DMS53 (cell line): ENCODE measurements at regions not wholly inside any gene's neighbourhood (a gene's known extent, or its start where the extent isn't known, plus 50 kb on each side); places are given as distances from the start of the nearest gene placed in this dataset.
A peak's percentile ranks its signal among the peaks of the same experiment; 100 is the strongest.
"Not testable (repeated sequence)": the region's sequence is repeated elsewhere in the genome, so short reads cannot be mapped to it uniquely, and the experiment has no call there.

Experiments used
- DNase-seq: peaks from one replicate; lab custom pipeline; 2025; lab: John Stamatoyannopoulos, UW

DNA sequence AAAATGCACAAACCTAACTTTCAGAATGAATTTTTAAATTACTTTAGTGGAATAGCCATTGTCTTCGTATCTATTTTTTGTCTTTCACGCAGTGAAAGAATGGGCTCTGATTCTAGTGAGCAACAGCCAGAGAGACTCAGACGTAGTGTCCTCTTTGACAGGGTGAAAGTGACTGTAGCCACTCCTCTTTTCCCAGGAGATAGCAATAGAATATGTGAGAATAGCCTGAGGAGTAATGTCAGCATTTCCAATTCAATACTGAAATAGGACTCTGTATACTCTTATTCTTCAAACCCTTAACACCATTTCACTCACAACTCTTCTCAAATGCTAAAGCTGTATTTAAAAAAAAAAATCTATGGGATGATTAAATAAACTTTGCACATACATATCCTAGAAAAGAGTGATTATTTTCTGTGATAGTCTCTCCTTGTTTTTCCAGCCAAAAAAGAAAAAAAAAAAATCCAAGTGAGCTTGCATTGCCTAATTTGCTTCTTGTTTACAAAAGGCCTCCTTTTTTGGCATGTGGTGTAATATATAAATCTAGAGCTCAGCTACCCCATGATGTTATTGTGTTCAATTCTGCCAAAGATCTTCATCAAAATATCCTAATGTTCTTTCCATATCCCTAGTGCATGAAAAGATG lies 626.1 kb upstream of the SLITRK6 start:
- no peak for DNase-seq

DNA sequence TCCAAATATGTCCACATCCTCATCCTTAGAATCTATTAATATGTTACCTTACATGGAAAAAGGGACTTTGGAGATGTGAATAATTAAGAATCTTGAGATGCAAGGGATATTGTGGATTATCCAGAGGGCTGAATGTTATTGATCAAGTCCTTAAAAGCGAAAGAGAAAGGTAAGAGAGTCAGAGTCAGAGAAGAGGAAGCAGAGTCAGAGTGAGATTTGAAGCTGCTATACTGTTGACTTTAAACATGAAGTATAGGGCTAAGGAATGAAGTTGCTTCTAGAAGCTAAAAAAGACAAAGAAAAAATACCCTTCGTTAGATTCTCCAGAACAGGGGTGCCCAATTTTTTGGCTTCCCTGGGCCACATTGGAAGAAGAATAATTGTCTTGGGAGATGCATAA lies 627.2 kb upstream of the SLITRK6 start:
- DNase-seq: no peak

DNA sequence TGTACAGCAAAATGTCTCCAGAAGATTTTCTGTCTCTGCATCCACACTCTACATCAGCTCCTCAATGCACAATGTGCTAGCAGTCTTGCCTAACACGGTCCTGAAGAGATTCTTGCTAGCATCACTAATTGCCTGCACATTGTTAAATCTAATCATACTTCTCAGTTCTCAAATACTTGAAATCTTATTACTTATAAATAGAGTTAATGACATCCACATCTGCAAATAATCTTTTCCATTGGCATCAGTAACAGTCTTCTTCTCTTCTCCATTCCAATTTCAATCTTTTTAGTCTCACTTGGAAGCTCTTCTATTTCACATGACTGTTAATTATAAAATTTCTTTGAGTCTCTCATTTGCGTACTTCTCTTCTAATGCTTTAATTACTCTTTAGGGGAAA lies 630.5 kb upstream of the SLITRK6 start:
- DNase-seq: no peak

DNA sequence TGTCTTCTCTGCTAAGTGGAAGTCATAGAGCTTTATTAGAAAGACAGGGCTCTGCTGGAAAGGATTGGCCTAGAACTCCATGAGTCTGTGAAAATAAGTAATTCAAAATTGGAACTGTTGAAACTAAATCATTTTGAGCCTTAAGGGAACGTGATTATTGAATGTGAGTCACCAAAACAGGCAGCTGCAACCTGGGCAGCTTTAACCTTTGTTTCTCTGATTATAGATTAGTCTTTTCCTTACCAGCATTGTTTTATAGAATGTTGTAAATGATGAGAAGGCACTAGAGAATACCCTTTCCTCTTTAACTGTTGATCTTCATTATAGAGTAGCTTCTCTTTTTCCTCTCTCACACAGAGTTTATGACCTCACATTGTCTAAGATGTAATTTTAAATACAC lies 638.8 kb upstream of the SLITRK6 start:
- no peak for DNase-seq

GRCh38 chr13:86445206-86445605 lies 646.0 kb upstream of the SLITRK6 start:
- no peak for DNase-seq

GRCh38 chr13:86445672-86446071 lies 646.5 kb upstream of the SLITRK6 start:
- DNase-seq: no peak

DNA sequence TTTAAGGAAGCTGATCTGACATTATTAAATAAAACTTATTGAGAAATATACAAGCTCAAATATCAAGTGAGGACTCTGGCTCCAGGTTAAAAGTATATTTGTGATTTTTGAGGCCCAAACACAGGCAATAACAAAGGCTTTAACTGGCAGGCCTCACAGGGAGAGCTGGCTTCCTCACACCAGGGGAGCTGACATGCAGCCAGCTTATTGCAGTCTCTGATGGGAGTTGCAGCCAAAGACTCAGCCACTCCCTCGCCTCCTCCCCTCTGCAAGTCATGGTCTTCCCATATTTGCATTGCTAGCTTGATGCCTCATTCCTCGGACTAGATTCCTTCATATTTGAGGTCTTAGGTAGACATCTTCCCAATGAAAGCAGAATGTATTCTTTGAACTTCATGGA lies 647.1 kb upstream of the SLITRK6 start:
- no peak for DNase-seq

DNA sequence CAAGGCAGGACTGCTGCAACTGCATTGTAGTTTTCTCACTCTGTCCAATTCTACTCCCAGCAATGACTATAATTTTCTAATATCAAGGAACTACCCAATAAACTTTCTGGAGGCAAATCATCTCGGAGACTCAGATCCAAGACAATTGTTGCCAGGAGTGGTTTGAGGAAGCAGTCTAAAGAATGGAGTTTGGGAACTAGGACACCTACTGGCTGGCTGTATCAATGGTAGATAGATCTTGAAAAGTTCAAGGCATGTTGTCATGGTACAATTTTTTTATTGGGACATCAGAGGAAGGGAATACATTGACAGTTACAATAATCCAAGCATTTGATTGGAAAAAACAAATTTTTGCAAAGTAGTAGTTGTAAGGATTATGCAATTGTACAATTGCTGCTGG lies 648.3 kb upstream of the SLITRK6 start:
- DNase-seq: no peak

DNA sequence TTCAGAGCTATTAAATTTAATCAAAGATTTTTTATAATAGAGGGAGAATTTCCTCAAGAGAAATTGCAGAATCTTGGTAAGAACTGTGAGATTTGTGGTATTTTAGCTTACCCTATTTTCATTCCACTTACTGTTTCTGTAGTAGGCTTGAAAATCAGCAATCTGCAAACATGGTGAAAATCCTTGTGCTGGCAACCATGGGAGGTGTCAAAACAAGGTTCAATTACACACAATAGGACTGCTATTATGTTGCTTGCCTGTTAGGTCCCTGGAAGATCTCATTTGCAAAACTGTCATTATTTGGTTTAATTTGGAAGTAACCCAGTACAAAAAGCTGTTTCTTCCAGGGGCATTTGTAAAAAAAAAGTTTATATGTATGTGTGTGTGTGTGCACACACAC lies 662.8 kb upstream of the SLITRK6 start:
- DNase-seq: no peak

DNA sequence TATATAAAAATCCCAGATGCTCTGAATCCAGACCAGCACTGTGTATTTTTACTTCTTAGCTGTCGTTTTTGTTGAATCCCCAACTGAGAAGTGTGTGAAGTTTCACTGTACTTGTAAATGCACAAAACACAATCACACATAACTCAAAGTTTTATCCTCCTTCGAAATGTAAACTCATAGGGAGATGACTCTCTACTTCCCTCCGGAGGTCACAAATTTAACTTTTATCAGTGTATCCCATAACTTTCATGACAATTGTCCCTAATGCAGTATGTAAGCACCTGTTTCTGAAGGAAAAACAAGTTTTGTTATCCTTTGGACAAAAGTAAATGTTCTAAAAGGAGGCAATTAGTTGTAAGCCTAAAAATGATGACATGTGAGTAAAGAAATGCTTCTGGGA lies 665.0 kb upstream of the SLITRK6 start:
- peak; percentile 2 for DNase-seq

GRCh38 chr13:86474971-86475370 lies 675.8 kb upstream of the SLITRK6 start:
- no peak for DNase-seq

DNA sequence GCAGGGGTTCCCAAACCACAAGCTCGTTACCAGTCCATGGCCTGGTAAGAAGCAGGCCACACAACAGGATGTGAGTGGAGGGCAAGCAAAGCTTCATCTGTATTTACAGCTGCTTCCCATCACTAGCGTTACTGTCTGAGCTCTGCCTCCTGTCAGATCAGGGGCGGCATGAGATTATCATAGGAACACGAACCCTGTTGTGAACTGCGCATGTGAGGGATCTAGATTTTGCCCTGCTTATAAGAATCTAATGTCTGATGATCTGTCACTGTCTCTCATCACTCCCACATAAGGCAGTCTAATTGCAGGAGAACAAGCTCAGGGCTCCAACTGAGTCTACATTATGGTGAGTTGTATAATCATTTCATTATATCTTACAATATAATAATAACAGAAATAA lies 677.4 kb upstream of the SLITRK6 start:
- DNase-seq: no peak

- no peak for DNase-seq
These were observed 687.4 kb upstream of the SLITRK6 start for GRCh38 chr13:86486582-86486981.

DNA sequence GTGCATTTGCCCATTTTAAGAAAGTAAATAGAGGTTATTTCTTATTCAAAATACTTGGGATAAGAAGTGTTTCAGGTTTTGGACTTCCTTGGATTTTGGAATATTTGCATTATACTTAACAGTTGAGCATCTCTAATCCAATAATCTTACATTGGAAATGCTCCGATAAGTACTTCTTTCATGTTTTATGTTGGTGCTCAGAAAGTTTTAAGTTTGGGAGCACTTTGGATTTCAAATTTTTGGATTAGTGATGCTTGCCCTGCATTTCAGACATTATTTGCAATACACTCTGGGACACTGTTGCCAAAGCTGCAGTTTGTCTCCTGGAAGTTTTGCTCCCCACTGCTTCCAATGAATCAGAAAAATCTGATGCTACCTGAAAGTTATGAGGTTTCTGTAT lies 691.9 kb upstream of the SLITRK6 start:
- no peak for DNase-seq

GRCh38 chr13:86501931-86502330 lies 702.7 kb upstream of the SLITRK6 start:
- not testable (repeated sequence) for DNase-seq

DNA sequence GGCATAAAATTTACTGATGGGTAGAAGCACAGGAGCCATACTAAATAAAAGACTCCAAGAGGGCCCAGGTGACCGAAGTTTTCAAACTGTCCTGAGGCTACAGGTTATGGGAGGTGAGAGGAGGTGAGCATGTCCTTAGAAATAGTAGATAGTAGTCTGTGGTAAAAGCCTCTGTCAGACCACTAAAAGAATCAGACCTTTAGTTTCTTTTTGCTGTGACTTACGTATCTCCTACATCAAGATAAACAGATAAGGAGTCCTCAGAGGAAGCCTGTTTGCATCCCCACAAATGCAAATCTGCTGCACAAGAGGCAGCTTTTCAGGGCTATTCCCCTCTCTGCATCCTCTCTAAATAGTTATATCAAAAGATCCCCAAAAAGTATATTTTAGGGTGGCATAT lies 711.6 kb upstream of the SLITRK6 start:
- DNase-seq: no peak

- no peak for DNase-seq
These were observed 742.2 kb upstream of the SLITRK6 start for GRCh38 chr13:86541461-86541860.

DNA sequence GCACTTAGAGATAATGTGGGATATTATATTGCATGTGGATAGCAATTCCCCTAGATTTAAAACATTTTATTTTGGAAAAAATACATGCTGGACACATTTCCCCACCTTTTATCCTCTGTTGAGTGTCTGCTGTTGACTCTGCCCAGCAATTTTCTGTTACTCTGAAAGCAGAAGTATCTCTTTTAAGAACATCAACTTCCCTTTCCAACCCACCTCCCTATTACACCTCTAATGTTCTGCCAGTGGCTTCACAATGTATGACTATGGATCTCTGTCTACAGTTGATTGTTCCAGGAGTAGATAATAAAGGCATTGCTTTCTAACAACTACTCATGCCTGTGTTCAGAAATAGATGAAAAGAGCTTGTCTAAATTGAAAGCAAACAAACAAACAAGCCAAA lies 754.8 kb upstream of the SLITRK6 start:
- DNase-seq: peak; percentile 2

DNA sequence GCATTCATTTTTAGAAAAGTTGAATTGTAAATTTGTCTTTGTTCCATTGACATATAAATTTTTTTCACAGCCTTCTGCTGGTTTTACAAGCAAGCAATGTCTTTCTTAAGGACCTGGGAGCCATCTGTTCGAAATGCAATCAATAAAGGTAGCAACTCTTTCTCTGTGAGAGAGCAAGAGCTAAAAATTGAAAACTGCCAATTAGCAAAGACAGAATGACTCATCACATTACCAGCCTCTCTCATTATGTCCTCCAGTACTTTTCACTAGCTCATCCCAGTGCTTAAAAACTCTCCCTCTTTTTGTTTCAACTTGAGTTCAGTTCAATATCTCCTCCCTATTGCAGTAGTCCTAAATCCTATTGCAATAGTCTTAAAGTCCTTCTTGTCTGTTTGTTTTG lies 760.7 kb upstream of the SLITRK6 start:
- no peak for DNase-seq

DNA sequence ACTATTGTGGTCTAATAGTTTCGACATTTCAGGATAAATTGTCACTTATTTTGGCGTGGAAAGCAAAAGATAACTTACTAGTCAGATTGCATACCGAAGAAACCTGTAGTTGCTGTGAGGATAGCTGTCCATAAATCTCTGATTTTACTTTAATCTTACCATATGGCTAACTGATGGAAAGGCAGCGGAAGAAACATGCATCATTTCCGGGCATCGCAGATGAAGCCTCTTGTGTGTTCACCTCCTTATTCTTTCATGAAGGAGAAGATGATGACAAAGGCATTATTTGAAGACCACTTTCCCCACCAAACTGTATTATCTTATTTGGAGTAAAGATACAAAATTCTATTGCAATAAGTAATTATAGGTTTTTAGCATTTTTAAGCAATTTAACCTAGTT lies 763.6 kb upstream of the SLITRK6 start:
- DNase-seq: no peak

GRCh38 chr13:86563308-86563707 lies 764.1 kb upstream of the SLITRK6 start:
- no peak for DNase-seq

DNA sequence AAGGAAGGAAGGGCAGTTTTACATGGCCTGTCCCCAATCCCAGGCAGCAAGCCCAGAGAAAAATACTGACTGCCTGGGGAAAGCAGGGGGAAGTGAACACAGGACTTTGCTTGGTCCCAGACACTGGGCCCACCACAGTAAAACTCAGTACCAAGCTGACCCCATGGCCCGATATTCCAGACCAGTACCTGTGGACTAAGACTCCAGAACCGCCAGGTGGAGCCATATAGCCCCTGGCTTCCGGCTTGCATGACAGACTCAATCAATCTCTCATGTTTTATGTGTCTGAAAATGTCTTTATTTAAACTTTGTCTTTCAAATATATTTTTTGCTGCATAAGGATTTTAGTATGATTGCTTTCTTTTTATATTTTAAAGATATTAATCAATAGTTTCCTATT lies 767.9 kb upstream of the SLITRK6 start:
- peak; percentile 1 for DNase-seq

DNA sequence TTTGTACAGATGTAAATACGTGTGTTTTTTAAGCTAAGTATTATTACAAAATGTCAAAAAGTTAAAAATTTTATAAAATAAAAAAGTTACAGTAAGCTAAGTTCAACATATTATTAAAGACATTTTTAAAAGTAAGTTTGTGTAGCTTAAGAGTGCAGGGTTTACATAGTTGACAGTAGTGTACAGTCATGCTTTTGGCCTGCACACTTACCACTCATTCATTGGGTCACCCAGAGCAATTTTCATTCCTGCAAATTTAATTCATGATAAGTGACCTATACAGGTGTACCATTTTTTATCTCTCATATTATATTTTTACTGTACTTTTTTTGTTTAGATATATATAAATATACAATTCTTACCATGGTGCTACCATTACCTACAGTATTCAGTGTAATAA lies 769.9 kb upstream of the SLITRK6 start:
- DNase-seq: no peak

DNA sequence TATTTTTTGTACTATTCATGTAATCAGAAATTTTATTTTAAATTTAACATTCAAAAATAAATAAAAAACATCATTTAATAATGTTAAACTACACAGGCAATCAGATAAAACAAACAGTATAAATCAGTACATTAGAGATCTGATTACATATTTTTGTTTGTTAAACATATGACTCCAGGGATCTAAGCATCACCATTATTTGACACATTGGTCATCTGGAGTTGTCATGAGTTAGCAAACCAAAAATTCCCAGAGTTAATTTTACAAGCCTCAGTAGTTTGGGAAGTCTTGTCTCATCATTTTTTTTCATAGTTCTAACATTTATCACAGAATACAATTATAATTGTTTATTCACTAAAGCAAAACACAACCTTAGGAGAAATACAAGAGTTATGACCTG lies 770.8 kb upstream of the SLITRK6 start:
- peak; percentile 19 for DNase-seq

- peak; percentile 42 for DNase-seq
These were observed 772.9 kb upstream of the SLITRK6 start for GRCh38 chr13:86572115-86572514.
